ENCODE measurements at regions not wholly inside any gene's neighbourhood (a gene's known extent, or its start where the extent isn't known, plus 50 kb on each side); places are given as distances from the start of the nearest gene placed in this dataset.
"Not testable (repeated sequence)": the region's sequence is repeated elsewhere in the genome, so short reads cannot be mapped to it uniquely, and the experiment has no call there.

DNA sequence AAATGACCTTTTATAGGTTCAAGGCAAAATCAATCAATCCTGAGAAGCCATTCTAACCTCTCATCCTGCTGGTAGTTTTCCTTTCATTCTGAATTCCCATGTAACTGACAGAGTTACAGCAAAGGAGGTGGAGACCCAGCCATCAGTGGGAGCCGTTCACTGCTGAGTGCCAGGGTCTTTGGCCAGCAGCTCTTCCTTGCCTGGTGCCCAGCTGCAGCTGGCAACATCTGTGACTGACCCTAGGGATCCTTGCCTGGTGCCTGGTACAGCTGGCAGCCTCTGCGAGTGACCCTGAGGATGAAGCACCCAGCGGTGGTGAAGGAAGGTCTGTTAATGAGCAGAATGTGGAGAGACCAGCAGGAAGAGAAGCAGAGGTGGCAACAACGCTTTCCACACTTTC lies 314.6 kb downstream of the THBS2 start:
- no peak for DNase-seq (ENCODE audit: low read depth in 2 of 2)

DNA sequence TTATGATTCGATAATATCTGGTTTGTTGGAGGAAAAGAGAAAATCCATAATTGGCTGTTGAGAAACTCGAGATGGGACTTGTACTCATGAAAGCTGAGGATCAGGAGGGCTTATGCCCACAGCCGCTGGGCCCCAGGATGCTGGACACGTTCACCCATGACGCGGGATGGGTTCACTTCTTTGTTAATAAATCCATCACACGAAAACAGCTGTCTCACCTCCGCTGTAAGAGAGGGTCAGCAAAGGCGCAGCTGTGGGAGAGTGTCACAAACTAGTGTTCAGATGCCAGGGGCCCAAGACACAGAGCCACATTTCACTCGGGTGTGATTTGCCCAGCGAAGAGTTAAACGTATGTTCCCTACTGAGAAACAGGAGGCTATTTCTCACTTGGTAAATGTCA lies 315.1 kb downstream of the THBS2 start:
- DNase-seq (ENCODE audit: low read depth in 2 of 2) = no peak

DNA sequence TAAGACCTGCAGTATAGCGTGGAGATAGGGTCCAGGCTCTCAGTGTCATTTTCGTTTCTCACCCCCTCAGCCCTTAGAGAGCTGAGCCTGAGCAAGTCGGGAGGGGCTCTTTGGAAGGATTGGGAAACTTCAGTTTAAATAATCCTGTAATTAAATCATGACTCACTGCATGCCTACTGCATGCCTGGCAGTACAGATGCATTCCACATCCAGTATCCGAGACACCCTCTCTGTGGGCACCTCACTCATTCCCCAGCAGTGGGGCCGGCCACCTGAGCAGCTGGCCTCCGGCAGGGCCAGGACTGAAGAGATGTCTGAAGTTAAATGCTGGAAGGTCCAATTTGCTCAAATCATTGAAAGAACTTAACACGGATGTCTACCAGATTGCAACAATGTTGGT lies 316.6 kb downstream of the THBS2 start:
- DNase-seq (ENCODE audit: low read depth in 2 of 2) = no peak

DNA sequence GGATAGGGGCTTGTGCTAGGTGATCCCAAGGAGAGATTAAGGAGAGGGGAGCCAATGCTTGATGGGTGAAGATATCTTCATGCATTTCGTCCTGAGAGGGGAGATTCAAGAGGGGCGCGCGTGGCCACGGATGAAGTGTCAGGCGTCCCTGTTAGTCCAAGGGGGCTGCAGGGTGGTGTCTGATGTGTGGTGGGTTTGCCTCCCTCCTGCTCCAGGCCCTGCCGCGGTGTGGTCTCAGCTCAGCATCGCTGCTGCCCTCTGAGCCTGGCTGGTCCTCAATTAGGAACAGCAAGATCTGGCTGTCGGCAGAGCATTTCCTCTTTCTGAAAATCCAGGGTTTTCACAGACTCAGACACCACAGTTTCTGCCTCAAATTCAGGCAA lies 318.0 kb downstream of the THBS2 start:
- no peak for DNase-seq (ENCODE audit: low read depth in 2 of 2)

DNA sequence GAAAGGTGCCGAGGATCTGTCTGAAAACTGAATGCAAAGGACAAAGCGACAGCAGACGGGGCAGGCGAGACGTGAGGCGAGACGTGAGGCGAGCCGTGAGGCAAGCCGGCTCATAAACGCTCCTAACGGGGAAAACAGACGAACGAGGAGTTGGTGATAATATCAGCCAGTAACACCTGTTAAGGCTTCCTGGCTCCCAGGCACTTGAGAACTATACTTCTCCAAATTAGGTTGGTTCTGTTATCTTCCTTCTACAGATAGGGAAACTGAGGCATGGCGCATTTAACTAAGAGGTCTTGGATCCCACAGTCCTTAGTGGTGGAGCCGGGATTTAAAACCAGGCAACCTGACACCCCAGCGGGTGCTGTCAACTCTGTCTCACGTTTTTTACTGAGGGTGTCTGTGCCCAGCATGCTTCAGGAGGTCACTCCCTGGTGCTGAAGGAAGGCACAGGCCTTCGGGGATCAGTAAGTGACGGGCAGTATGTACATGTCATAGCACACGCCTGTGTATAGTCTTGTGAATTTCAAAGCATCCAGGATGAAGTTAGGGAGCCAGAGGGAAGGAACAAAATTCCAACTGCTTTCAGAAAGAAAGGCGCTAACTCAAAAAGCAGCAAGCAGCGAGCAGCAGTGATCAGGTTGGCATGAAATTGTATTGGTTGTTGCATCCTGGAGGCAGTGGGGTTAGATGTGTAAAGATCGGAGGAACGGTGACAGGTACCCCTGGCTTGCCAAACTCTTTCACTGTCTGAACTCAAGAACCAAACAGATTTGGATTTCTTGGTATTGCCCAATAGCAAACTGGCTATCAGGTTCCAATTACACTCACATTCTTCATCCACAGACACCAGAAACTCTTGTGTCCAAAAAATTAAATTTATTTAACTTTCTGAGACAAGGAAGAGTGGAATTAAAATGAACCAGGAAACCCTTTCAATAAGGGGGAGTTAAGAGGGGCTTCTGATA lies 318.7 kb downstream of the THBS2 start:
- DNase-seq (ENCODE audit: low read depth in 2 of 2) = no peak

DNA sequence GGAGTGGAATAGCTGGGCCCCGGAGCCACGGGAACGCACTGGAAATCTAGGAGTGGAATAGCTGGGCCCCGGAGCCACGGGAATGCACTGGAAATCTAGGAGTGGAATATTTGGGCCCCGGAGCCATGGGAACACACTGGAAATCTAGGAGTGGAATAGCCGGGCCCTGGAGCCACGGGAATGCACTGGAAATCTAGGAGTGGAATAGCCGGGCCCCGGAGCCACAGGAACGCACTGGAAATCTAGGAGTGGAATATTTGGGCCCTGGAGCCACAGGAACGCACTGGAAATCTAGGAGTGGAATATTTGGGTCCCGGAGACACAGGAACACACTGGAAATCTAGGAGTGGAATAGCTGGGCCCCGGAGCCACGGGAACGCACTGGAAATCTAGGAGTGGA lies 321.5 kb downstream of the THBS2 start:
- DNase-seq (ENCODE audit: low read depth in 2 of 2) = not testable (repeated sequence)

DNA sequence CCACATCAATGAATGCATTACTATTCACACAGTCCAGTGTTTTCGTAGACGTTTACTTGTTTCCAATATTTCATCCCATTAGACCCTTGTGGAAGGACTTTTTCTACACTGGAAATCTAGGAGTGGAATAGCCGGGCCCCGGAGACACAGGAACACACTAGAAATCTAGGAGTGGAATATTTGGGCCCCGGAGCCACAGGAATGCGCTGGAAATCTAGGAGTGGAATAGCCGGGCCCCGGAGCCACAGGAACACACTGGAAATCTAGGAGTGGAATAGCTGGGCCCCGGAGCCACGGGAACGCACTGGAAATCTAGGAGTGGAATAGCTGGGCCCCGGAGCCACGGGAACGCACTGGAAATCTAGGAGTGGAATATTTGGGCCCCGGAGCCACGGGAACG lies 322.6 kb downstream of the THBS2 start:
- not testable (repeated sequence) for DNase-seq (ENCODE audit: low read depth in 2 of 2)

DNA sequence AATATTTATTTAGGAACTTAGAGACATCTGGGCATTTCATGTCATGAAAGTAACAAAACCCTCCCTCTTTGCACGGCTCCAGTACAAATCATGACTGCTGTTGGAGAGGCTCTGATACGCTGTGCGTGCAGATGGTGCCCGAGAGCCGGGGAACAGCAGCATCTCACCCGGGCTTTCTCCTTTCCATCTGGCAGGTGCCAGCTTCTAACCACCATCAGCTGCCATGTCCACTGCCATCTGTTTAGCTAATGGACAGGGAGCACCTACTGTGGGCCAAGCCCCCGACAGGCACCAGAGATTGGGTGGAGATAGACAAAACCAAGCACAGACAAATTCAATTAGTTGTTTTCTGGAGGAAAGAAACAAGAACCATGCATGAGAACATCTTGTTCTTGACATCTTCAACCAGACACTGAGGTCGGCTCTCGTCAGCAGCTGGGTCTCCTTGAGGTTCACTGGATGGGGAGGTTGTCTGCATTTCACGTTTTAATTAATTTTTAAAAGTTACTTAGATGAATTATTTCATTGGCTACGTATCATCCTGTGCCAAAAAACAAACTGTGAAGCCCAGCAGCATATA lies 323.7 kb downstream of the THBS2 start:
- DNase-seq (ENCODE audit: low read depth in 2 of 2) = no peak

DNA sequence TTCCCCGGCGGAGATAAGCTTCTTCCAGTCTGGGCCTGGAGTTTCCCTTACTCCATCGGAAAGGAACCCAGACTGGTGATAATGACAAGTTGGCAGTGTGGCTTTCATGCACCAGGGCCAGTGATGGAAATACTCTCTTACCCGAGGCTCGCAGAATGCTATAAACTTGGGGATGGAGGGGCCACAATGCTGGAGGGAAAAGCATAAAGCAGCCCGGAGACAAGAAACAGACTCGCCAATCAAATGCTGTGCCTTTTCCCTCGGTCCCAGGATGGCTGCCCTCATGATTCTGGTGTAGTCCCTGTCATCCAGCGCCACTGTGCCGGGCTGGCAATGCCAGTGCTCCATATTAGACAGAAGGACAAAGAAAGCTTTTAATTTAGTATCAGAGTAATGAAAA lies 325.6 kb downstream of the THBS2 start:
- no peak for DNase-seq (ENCODE audit: low read depth in 2 of 2)

DNA sequence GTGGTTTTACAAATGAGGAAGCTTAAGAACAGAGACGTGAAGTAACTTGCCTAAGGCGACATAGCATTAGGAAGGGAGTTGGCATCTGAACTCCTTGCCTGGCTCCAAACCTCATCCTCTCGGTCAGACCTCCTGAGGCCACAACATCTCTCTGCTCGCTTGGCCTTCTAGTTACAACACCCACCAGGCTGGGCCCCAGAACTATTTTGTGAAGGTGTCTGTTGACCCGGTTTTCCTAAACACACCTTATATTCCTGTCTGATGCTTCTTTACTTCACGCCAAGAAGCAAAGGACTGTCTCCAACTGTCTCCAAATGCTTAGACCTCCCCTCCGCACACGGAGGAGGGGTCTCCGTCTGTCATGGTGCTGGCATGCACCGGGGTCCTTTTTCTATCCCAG lies 326.6 kb downstream of the THBS2 start:
- DNase-seq (ENCODE audit: low read depth in 2 of 2) = no peak

DNA sequence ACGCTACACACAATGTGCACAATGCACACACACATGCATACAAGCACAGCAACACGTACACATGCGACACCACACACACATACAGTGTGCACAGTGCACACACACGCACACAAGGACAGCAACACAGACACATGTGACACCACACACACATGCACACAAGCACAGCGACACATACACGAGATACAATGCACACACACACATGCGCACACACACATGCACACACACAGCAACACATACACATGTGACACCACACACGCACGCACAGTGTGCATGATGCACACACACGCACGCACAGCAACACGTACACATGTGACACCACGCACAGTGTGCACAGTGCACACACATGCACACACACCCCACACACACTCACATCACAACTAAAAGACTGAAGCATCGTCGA lies 327.3 kb downstream of the THBS2 start:
- no peak for DNase-seq (ENCODE audit: low read depth in 2 of 2)

DNA sequence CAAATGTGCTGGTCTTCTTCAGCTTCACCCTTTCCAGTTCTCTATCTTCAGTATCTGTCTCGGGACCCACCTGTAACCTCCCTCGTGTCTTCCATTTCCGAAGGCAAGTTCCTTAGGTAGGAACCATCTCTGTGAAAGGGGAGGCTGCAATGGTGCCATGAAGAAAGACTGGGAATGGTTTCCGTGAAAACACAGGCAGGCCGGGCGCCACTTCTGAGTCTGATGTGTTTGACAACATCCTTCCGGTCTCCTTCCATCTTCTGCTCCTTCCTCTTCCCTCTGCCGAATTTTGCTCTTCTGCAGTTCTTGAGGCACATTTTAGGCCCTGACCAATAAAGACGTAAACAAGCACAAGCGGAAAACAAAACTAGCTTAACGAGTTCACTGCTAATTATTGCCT lies 328.0 kb downstream of the THBS2 start:
- no peak for DNase-seq (ENCODE audit: low read depth in 2 of 2)

DNA sequence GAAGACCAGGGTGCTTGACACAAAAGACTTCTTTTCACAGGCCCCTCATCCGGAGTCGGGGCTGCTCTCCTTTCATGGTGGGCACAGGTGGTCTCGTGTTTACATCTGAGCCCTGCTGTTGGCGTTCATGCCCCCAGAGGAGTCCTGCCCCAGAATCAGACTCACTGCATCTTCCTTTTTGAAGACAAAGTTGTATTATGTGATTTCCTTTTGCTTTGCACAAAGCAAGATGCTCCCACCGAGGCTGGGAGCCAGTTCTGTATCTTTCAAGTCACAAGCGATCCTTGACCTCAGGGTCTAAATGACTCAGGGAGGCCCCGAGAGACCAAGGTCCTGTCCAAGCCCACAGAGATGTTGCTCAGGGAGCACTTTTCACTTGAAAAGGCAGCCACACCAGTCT lies 330.5 kb downstream of the THBS2 start:
- no peak for DNase-seq (ENCODE audit: low read depth in 2 of 2)

DNA sequence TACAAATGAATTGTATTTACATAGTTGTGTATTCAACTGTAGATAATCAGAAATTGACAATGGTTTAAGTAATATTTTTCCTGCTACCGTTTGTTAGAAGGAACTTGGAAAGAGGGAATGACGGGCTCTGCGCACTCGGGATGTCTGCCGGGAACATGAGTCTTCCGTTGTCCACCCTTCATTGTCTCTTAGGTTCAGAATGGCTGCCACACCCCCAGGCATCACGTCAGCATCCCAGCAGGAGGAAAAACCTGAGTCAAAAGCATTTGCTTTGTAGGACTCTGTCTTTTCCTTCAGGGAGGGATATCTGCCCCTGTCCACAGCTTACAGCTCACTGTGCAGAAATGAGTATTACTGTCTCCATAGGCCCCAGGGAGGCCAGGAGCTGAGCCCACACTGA lies 331.2 kb downstream of the THBS2 start:
- DNase-seq (ENCODE audit: low read depth in 2 of 2) = no peak

DNA sequence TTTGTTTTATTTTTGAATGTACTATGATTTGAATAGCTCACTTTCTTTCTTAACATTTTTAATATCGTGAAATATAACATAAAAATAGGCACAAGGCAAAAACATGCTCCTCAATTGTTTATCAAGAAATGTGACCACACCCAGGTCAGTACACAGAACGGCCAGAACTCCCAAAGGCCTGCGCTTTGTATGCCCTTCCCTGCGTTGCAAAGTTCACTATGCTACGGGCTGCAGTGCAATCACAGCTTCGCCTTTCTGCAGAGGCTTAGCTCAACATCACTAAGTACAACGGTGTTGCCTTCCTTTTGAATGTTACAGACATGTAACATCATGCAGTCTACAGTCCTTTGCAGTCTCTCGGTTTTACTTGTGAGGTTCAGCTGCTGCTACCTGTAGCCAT lies 333.4 kb downstream of the THBS2 start:
- no peak for DNase-seq (ENCODE audit: low read depth in 2 of 2)

DNA sequence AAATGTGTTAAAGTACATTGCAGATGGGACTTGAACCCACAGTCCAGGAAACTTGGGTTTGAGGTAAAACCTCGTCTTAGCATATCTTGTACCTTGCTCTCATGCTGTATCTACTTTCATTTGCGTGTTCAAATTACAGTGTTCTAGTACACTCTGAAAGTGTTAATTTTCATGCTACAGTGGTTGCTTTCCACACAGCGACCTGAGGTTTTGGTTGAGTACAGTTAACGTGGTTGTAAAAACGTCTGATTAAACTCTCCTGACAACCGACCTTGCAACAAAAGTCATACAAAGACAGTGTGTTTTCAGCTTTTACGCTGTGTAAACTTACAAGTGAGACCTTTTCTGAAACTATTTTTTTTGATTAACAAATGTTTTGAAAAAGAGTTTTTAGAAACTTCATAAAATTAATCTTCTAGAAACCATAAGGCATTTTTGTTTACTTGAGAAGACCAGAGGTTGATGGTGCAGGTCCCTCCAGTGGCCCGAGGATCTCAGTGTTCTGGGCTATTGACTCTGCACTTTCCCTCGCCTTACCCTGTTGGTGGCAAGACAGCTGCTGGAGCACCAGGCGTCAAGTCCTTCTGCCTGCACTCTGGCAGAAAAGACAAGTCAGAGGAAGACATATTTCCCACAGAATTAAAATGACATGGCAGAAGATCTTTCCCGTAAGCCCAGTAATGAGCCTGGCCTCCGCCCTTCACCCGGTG lies 334.0 kb downstream of the THBS2 start:
- no peak for DNase-seq (ENCODE audit: low read depth in 2 of 2)

DNA sequence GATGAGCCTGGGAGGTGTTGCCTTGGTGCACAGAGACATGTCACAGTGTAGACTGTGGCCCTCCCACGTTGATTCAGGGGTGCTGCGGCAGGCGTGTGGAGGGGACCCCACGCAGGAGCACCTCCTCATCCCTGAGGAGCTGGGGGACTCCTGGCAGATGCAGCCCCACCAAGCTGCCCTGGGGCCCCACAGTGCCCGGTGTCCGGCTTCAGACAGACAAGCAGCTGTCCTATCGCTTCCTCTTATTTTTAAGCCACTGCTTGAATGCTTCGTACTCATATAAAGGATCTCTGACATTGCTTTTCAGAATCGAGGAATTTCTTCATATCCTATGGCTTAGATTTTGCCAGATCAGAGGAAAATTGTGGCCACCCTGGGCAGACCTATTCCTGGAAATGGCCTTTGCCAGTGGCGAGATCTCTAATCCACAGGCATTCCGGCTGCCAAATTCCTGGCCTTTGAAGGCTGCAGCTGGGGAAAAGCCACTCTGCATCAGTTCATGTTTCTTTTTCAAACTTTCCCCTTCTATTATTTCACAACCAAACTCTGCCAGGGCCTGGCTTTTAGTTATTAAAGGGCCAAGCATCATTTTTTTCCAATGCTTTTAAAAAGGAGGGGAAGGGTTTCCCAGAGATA lies 337.0 kb downstream of the THBS2 start:
- DNase-seq (ENCODE audit: low read depth in 2 of 2) = no peak

DNA sequence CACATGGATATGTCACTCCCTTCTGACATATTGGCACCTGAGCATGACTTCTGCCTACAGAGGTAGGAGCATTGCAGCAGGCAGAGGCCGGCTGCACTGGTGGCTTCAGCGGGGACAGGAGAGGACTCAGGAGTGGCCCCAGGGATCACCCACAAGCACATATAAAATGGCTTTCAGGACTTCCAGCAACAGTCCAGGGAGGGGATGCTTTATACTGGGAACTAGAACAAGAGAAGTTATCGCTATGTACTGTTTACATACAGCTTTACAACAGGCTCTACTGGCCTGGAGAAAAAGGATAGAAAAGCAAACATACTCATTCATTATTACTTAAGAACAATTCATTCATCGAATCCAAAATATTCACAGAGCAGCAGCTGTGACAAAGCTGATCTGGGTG lies 337.8 kb downstream of the THBS2 start:
- no peak for DNase-seq (ENCODE audit: low read depth in 2 of 2)

DNA sequence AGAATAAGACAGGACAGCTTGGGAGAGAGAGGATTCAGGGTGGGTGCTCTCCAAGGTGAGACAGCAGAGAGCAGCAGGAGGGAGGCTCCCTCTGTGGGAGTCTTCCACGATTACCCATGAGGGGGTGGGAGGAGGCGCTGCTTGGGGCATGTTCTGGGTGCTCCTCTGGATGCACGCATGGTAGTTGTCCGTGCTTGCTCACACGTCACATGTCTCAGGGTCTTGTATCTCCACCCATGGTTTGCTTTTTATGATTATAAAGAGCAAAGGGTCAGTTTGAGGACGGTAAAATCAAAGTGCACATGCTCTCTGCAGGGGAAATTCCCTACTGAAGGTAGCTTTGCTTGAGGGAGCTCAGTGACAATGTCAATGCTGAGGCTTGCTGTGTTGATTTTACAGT lies 338.4 kb downstream of the THBS2 start:
- DNase-seq (ENCODE audit: low read depth in 2 of 2) = no peak

DNA sequence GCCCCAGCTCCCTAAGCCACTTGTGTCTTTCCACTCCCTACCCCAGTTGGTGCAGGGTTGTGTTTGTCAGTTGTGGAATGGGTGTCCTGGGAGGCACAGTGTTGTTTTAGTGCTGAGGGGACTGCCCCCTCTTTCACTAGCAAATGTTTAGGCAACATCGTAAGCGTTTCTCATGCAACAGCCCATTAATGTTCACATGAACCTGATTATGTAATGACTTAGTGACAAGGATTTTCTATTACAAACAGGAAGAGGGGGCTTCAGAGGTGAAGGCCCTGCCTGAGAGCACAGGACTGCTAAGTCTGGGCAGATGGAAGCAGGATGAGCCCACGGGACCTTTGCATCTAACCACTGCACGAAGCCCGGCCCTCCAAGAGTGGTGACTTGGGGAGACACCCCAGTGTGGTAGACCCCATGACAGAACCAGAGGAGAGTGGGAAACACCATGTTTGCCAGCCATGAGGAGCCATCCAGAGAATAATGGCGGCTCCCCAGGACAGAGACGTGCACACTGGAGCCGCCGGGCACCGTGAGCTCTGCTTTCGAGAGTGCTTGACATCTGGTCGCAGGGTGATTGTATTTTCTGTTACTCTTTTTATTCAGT lies 339.7 kb downstream of the THBS2 start:
- DNase-seq (ENCODE audit: low read depth in 2 of 2) = no peak

DNA sequence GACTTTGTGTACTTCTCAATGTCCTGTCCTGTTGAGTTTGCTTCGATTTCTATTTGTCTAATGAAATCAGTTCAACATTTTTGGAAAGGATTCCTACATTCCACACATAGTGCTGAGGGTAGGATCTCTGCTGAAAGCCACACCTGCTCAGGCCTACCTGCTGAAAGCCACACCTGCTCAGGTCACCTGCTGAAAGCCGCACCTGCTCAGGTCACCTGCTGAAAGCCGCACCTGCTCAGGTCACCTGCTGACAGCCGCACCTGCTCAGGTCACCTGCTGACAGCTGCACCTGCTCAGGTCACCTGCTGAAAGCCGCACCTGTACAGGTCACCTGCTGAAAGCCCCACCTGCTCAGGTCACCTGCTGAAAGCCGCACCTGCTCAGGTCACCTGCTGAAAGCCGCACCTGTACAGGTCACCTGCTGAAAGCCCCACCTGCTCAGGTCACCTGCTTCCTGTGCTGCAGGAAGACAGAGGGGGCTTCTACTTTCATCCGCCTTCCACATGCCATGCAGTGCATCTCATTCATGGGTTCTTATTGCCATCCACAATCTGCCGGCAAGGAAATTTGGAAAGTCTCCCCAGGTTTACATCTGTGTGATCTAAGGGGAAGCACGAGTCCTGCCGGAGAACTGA lies 340.3 kb downstream of the THBS2 start:
- not testable (repeated sequence) for DNase-seq (ENCODE audit: low read depth in 2 of 2)
